Loucy (cell line): ENCODE measurements at regions not wholly inside any gene's neighbourhood (a gene's known extent, or its start where the extent isn't known, plus 50 kb on each side); places are given as distances from the start of the nearest gene placed in this dataset.

ENCODE experiments used
- H2AFZ ChIP-seq: fragments of 200-600 bp; sonication (generic); 2 replicates; pipeline ENCODE4 v1.6.0; 2016; ENCODE audit warnings: antibody characterized with exemption, mild to moderate bottlenecking, low read length, moderate library complexity
- H3F3A ChIP-seq: fragments of 200-600 bp; 2 replicates; pipeline ENCODE4 v1.6.0; 2016; ENCODE audit warnings: antibody characterized with exemption, low read depth, mild to moderate bottlenecking
- H3K27me3 ChIP-seq: fragments of 200-600 bp; sonication (generic); 2 replicates; pipeline ENCODE4 v1.6.1; 2014; ENCODE audit warnings: low read length, mild to moderate bottlenecking; ENCODE audit not compliant: insufficient read depth, poor library complexity, severe bottlenecking
- H3K36me3 ChIP-seq: fragments of 200-600 bp; sonication (generic); 2 replicates; pipeline ENCODE4 v1.6.1; 2016; ENCODE audit warnings: low read length; ENCODE audit not compliant: insufficient read depth
- H3K4me1 ChIP-seq: fragments of 200-600 bp; sonication (generic); 2 replicates; pipeline ENCODE4 v1.5.1; 2014; ENCODE audit warnings: low read length, mild to moderate bottlenecking; ENCODE audit not compliant: insufficient read depth, poor library complexity, severe bottlenecking
- H3K4me2 ChIP-seq: fragments of 200-600 bp; sonication (generic); 2 replicates; pipeline ENCODE4 v1.6.0; 2014; ENCODE audit warnings: antibody characterized with exemption, low read length, low read depth, mild to moderate bottlenecking; ENCODE audit not compliant: poor library complexity, severe bottlenecking
- H3K4me3 ChIP-seq: fragments of 200-600 bp; sonication (generic); 2 replicates; pipeline ENCODE4 v1.5.1; 2014; ENCODE audit warnings: low read length, mild to moderate bottlenecking, mixed read lengths; ENCODE audit not compliant: poor library complexity, severe bottlenecking
- H3K79me2 ChIP-seq: fragments of 200-600 bp; sonication (generic); 2 replicates; pipeline ENCODE4 v1.6.1; 2014; ENCODE audit warnings: low read length; ENCODE audit not compliant: insufficient read depth
- H3K9ac ChIP-seq: fragments of 200-600 bp; sonication (generic); 2 replicates; pipeline ENCODE4 v1.6.0; 2014; ENCODE audit warnings: mild to moderate bottlenecking, low read depth, low read length, moderate library complexity; ENCODE audit not compliant: poor library complexity, severe bottlenecking
- H3K9me2 ChIP-seq: fragments of 200-600 bp; sonication (generic); replicated peaks from 2 replicates; pipeline ENCODE4 v1.6.1; 2016; ENCODE audit warnings: low read depth, low read length, mixed read lengths
- H3K9me3 ChIP-seq: fragments of 200-600 bp; sonication (generic); 2 replicates; pipeline ENCODE4 v1.6.1; 2014; ENCODE audit warnings: mild to moderate bottlenecking, antibody characterized with exemption, low read length, low read depth; ENCODE audit not compliant: insufficient read depth
- H4K20me1 ChIP-seq: fragments of 200-600 bp; sonication (generic); 2 replicates; pipeline ENCODE4 v1.6.0; 2014; ENCODE audit warnings: antibody characterized with exemption, low read length, mild to moderate bottlenecking; ENCODE audit not compliant: insufficient read depth, poor library complexity, severe bottlenecking
- CTCF ChIP-seq: fragments of 200-600 bp; sonication (generic); conservative IDR thresholded peaks from 2 replicates; pipeline ENCODE4 v1.5.1; 2014; ENCODE audit warnings: mild to moderate bottlenecking, antibody characterized with exemption, low read length
- EZH2phosphoT487 ChIP-seq: fragments of 200-600 bp; IDR thresholded peaks from 2 replicates; pipeline ENCODE4 v1.6.1; 2018; ENCODE audit warnings: antibody characterized with exemption, mild to moderate bottlenecking, moderate library complexity, borderline replicate concordance

GRCh38 chr1:99098589-99098988 lies 93.9 kb upstream of the PLPPR5 start:
- H3K4me1 ChIP-seq: no peaks in the 10 kb centered on the region
- H4K20me1 ChIP-seq: no peaks in the 10 kb centered on the region
- no peaks in the 10 kb centered on the region for H3K79me2 ChIP-seq
- H2AFZ ChIP-seq: no peak overlapping the region
- no peak overlapping the region for H3K4me2 ChIP-seq
- H3K4me3 ChIP-seq: no peak overlapping the region
- TF ChIP-seq CTCF: no peak
- no peak for TF ChIP-seq EZH2phosphoT487
- H3K9me2 ChIP-seq: no peaks in the 10 kb centered on the region
- 0 out of 2 replicates have a peak, but pooled peaks cover 3% of the 10 kb centered on the region for H3K9me3 ChIP-seq
- no peaks in the 10 kb centered on the region for H3K27me3 ChIP-seq
- H3K36me3 ChIP-seq: no peaks in the 10 kb centered on the region
- H3K9ac ChIP-seq: no peak overlapping the region
- H3F3A ChIP-seq: no peaks in the 10 kb centered on the region

- no peak overlapping the region for H3K4me3 ChIP-seq
- no peak for TF ChIP-seq EZH2phosphoT487
- TF ChIP-seq CTCF: no peak
- no peaks in the 10 kb centered on the region for H3F3A ChIP-seq
- no peaks in the 10 kb centered on the region for H4K20me1 ChIP-seq
- peaks cover 20% of the 10 kb centered on the region for H3K4me1 ChIP-seq
- H2AFZ ChIP-seq: peak overlapping the region; percentile 61; the same call in 1 of the 2 replicates
- no peaks in the 10 kb centered on the region for H3K9me3 ChIP-seq
- H3K79me2 ChIP-seq: no peaks in the 10 kb centered on the region
- peak overlapping the region; percentile 60 for H3K4me2 ChIP-seq
- H3K9ac ChIP-seq: peak overlapping the region; percentile 2
- no peaks in the 10 kb centered on the region for H3K36me3 ChIP-seq
- H3K9me2 ChIP-seq: no peaks in the 10 kb centered on the region
- no peaks in the 10 kb centered on the region for H3K27me3 ChIP-seq
Measured at GRCh38 chr1:99106274-99106673, 101.6 kb upstream of the PLPPR5 start.

GRCh38 chr1:99107680-99108079 lies 103.0 kb upstream of the PLPPR5 start:
- TF ChIP-seq CTCF: no peak
- TF ChIP-seq EZH2phosphoT487: no peak

More at GRCh38 chr1:99107680-99108079, 103.0 kb upstream of the PLPPR5 start:
- Histone ChIP-seq H3K9me2 (no peaks in the 10 kb centered on the region), H3K79me2 (no peaks in the 10 kb centered on the region), H3F3A (no peaks in the 10 kb centered on the region), H3K4me1 (peaks cover 20% of the 10 kb centered on the region), H3K9ac (no peak overlapping the region), H3K9me3 (no peaks in the 10 kb centered on the region), H3K4me3 (no peak overlapping the region), H3K4me2 (no peak overlapping the region), H4K20me1 (no peaks in the 10 kb centered on the region), H3K36me3 (no peaks in the 10 kb centered on the region), H3K27me3 (no peaks in the 10 kb centered on the region), H2AFZ (no peak overlapping the region)
